Endothelial cell of umbilical vein (primary cell): ENCODE measurements at regions not wholly inside any gene's neighbourhood (a gene's known extent, or its start where the extent isn't known, plus 50 kb on each side); places are given as distances from the start of the nearest gene placed in this dataset.

Experiments used
- BruUV-seq: library from RNA; stranded (reverse); fragments of 400-500 nt; replicated peaks from 2 replicates; lab custom pipeline; 2021; lab: Mats Ljungman, UMichigan
- CTCF ChIA-PET: fragments of 300-600, 350-600 bp; sonication (Branson Sonifier 250); formaldehyde crosslinking; loops from one replicate; lab custom pipeline; 2021; ENCODE audit warnings: antibody characterized with exemption, inconsistent platforms; lab: Charles Lee
- POLR2A ChIA-PET: fragments of 300-600, 350-600 bp; sonication (Branson Sonifier 250); formaldehyde crosslinking; loops from one replicate; lab custom pipeline; 2021; ENCODE audit warnings: antibody characterized with exemption, inconsistent platforms; lab: Charles Lee
- DNase-seq: peaks from one replicate; pipeline ENCODE4 v3.0.0-alpha.2; 2011; ENCODE audit warnings: low read depth, low spot score
- FAIRE-seq: peaks from 2 replicates; lab custom pipeline; 2011; peaks lifted over from hg19 to GRCh38; lab: Jason Lieb, UNC
- H2AFZ ChIP-seq: 2 replicates; pipeline ENCODE4 v1.6.0; 2012; ENCODE audit warnings: low read depth, low read length, control low read depth, inconsistent platforms
- H3K27ac ChIP-seq: 2 replicates; pipeline ENCODE4 v1.5.1; 2011; ENCODE audit warnings: low read depth, mild to moderate bottlenecking, control low read depth, low read length, moderate library complexity; ENCODE audit not compliant: insufficient read depth
- H3K27me3 ChIP-seq, 2 experiments: 2 replicates each; pipeline versions ENCODE4 v1.6.0 to v1.6.1; 2011; ENCODE audit warnings: low read length in 2 of 2, mixed read lengths in 1 of 2; ENCODE audit not compliant: control insufficient read depth in 2 of 2, insufficient read depth in 2 of 2
- H3K36me3 ChIP-seq, 2 experiments: 2 replicates in 1 of 2; 3 replicates in 1 of 2; pipeline ENCODE4 v1.5.1; 2011; ENCODE audit warnings: low read length in 2 of 2, mild to moderate bottlenecking in 1 of 2, moderate library complexity in 1 of 2; ENCODE audit not compliant: control insufficient read depth in 2 of 2, insufficient read depth in 2 of 2; ENCODE audit errors: extremely low read depth in 1 of 2
- H3K4me1 ChIP-seq: 3 replicates; pipeline ENCODE4 v1.5.1; 2011; ENCODE audit warnings: mild to moderate bottlenecking, low read length; ENCODE audit not compliant: control insufficient read depth, insufficient read depth; ENCODE audit errors: extremely low read depth
- H3K4me2 ChIP-seq: 2 replicates; pipeline ENCODE4 v1.6.1; 2011; ENCODE audit warnings: low read length, control low read depth, mixed read lengths; ENCODE audit not compliant: insufficient read depth
- H3K4me3 ChIP-seq, 3 experiments: fragments of 200-600 bp in 1 of 3; sonication (generic), shearing (Covaris generic) in 1 of 3; replicated peaks in 1 of 3; 2 replicates each; pipeline ENCODE4 v1.5.1; 2011 to 2016; ENCODE audit warnings: control low read depth in 3 of 3, low read length in 3 of 3, mild to moderate bottlenecking in 2 of 3, inconsistent platforms in 1 of 3, low read depth in 1 of 3, moderate library complexity in 1 of 3; ENCODE audit not compliant: insufficient read depth in 1 of 3
- H3K79me2 ChIP-seq: 2 replicates; pipeline ENCODE4 v1.6.0; 2012; ENCODE audit warnings: low read length, inconsistent platforms; ENCODE audit not compliant: control insufficient read depth, insufficient read depth
- H3K9ac ChIP-seq: replicated peaks from 2 replicates; pipeline ENCODE3; 2011; ENCODE audit warnings: low read length, control low read depth; ENCODE audit not compliant: insufficient read depth; ENCODE audit errors: extremely low read depth
- H3K9me1 ChIP-seq: replicated peaks from 3 replicates; pipeline ENCODE4 v1.6.0; 2011; ENCODE audit warnings: mild to moderate bottlenecking, low read length; ENCODE audit not compliant: control insufficient read depth, insufficient read depth; ENCODE audit errors: extremely low read depth
- H3K9me3 ChIP-seq: replicated peaks from 2 replicates; pipeline ENCODE4 v1.5.1; 2012; ENCODE audit warnings: low read length, inconsistent platforms; ENCODE audit not compliant: control insufficient read depth, insufficient read depth
- H4K20me1 ChIP-seq: replicated peaks from 2 replicates; pipeline ENCODE3; 2011; ENCODE audit warnings: mild to moderate bottlenecking, low read length; ENCODE audit not compliant: control insufficient read depth, insufficient read depth; ENCODE audit errors: extremely low read depth
- CTCF ChIP-seq, 2 donors: IDR thresholded peaks; 1 replicate in 1 of 2; 2 replicates in 1 of 2; pipeline ENCODE4 v1.5.1; 2011; ENCODE audit warnings: low read length in 2 of 2, mild to moderate bottlenecking in 2 of 2, moderate library complexity in 2 of 2, control low read depth in 1 of 2, inconsistent platforms in 1 of 2, low read depth in 1 of 2; ENCODE audit not compliant: insufficient read depth in 1 of 2; ENCODE audit errors: extremely low read depth in 1 of 2
- EZH2 ChIP-seq: IDR thresholded peaks from 2 replicates; pipeline ENCODE4 v1.6.1; 2012; ENCODE audit warnings: borderline replicate concordance, low read depth, mild to moderate bottlenecking, moderate library complexity, low read length, inconsistent platforms; ENCODE audit not compliant: severe bottlenecking
- FOS ChIP-seq: IDR thresholded peaks from 2 replicates; pipeline ENCODE4 v1.6.1; 2011; ENCODE audit warnings: mild to moderate bottlenecking, low read length, moderate library complexity, borderline replicate concordance; ENCODE audit not compliant: insufficient read depth
- GATA2 ChIP-seq: IDR thresholded peaks from 2 replicates; pipeline ENCODE4 v1.7.0; 2011; ENCODE audit warnings: low read depth, mild to moderate bottlenecking, moderate library complexity, mixed read lengths, low read length; ENCODE audit not compliant: insufficient read length, insufficient read depth
- JUN ChIP-seq: IDR thresholded peaks from 2 replicates; pipeline ENCODE4 v1.6.1; 2011; ENCODE audit warnings: borderline replicate concordance, low read depth; ENCODE audit not compliant: insufficient read length, insufficient read depth
- MAX ChIP-seq: IDR thresholded peaks from 2 replicates; pipeline ENCODE4 v1.6.1; 2011; ENCODE audit not compliant: insufficient read depth, insufficient read length
- MYC ChIP-seq: IDR thresholded peaks from one replicate; pipeline ENCODE4 v1.6.1; 2011; ENCODE audit warnings: mild to moderate bottlenecking, low read depth, low read length
- POLR2A ChIP-seq: IDR thresholded peaks from 2 replicates; pipeline ENCODE4 v1.6.1; 2012; ENCODE audit warnings: low read depth, mild to moderate bottlenecking, control low read depth, low read length
- POLR2AphosphoS5 ChIP-seq: IDR thresholded peaks from 2 replicates; pipeline ENCODE4 v1.6.1; 2012; ENCODE audit warnings: low read depth, mild to moderate bottlenecking, control low read depth, low read length, moderate library complexity; ENCODE audit not compliant: insufficient read depth
- dilution Hi-C: fragments of 300-500 bp; cut with MboI; formaldehyde crosslinking; loops from one replicate; pipeline ENCODE4 v1.15.0; 2019; ENCODE audit warnings: low sequenced_read_pairs; ENCODE audit not compliant: extremely low pct_ligation_motif_present
- intact Hi-C: fragments of 100-400 bp; cut with micrococcal nuclease; formaldehyde crosslinking; loops from one replicate; pipeline ENCODE4 v1.10.0; 2022

- TF ChIP-seq POLR2AphosphoS5 (no peak), CTCF (IDR thresholded peaks at IDR 0.05; ENCODE audit: extremely low read depth in 1 of 2, insufficient read depth in 1 of 2, low read depth in 1 of 2, low read length in 2 of 2) (no peak), FOS (no peak), MAX (no peak), JUN (no peak), GATA2 (no peak), EZH2 (no peak), MYC (no peak), POLR2A (no peak)
- no peaks in the 10 kb centered on the region for H3K9me3 ChIP-seq
- no peaks in the 10 kb centered on the region for H4K20me1 ChIP-seq
- no peaks in the 10 kb centered on the region for H3K9me1 ChIP-seq
- no peak overlapping the region for H3K9ac ChIP-seq
- DNase-seq: no peak
- intact Hi-C loops (no loop called here), dilution Hi-C loops (no loop called here)
- BruUV-seq: no TSS peak
- POLR2A ChIA-PET: no interaction called here
- no peak overlapping the region for H2AFZ ChIP-seq
- H3K79me2 ChIP-seq: no peaks in the 10 kb centered on the region
- no peak overlapping the region for H3K4me2 ChIP-seq
- H3K27me3 ChIP-seq: no peaks in the 10 kb centered on the region
- no peak overlapping the region for H3K27ac ChIP-seq
- CTCF ChIA-PET: no interaction called here
- no peak for FAIRE-seq
- no peaks in the 10 kb centered on the region for H3K4me1 ChIP-seq
- H3K4me3 ChIP-seq: no peak overlapping the region
- H3K36me3 ChIP-seq: no peaks in the 10 kb centered on the region
Observed at GRCh38 chr1:229121845-229122436, 149.0 kb upstream of the RAB4A start.
